ENCODE measurements at regions not wholly inside any gene's neighbourhood (a gene's known extent, or its start where the extent isn't known, plus 50 kb on each side); places are given as distances from the start of the nearest gene placed in this dataset.

- Histone ChIP-seq H3K36me3 (ENCODE audit: control insufficient read depth, insufficient read depth, low read length) (no peaks in the 10 kb centered on the region), H3K4me3 (ENCODE audit: low read length) (no peak overlapping the region), H3K4me1 (ENCODE audit: control insufficient read depth, insufficient read depth, low read length) (peaks cover 30% of the 10 kb centered on the region), H3K27me3 (ENCODE audit: control insufficient read depth, insufficient read depth, low read length) (no peaks in the 10 kb centered on the region), H3K27ac (ENCODE audit: low read length) (no peak overlapping the region), H3K9me3 (ENCODE audit: control insufficient read depth, insufficient read depth, low read length) (no peaks in the 10 kb centered on the region)
- whole genome bisulfite sequencing (ENCODE audit: insufficient coverage): 94% methylated on average over 2 of the region's 4 CpGs
- no peak for TF ChIP-seq CTCF (IDR thresholded peaks at IDR 0.05)
- intact Hi-C loops (cut with micrococcal nuclease): no loop called here
- H3K9me3 Mint-ChIP-seq: no peaks in the 10 kb centered on the region
- H3K4me1 Mint-ChIP-seq: peaks cover 19 to 42% of the 10 kb centered on the region in 2 donors
- no peak overlapping the region for H3K27ac Mint-ChIP-seq
- no peak overlapping the region for H3K4me3 Mint-ChIP-seq
- DNase-seq (no peak), ATAC-seq (no peak)
- H3K27me3 Mint-ChIP-seq (ENCODE audit: low read depth in 2 of 2): peaks cover 0 to 2% of the 10 kb centered on the region in 2 donors
- peaks cover 16% of the 10 kb centered on the region for H3K36me3 Mint-ChIP-seq
These were observed 87.1 kb upstream of the IKZF1 start for GRCh38 chr7:50217401-50217800.

DNA sequence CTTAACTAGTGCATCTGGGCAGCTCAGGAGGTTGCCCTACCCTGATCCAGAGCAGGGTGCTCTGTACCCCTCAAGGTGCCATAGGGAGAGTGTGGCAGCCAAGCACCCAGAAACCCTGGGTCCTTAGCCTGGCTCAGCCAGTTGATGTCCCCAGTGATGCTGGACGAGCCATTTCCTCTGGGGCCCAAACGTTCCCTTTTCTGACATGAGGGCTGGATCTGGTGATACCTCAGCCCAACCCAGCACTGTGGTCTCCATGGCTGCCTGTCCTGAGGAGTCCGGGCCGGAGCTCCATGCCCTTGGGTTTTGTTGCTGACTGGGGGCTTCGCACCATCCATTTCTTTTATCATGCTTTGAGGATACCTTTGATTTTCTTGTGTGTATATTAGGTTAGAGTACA, 87.9 kb upstream of the IKZF1 start:
- 92% methylated on average over 5 of the region's 5 CpGs for WGBS (ENCODE audit: insufficient coverage)
- peaks cover 0 to 4% of the 10 kb centered on the region in 2 donors for H3K27me3 Mint-ChIP-seq (ENCODE audit: low read depth in 2 of 2)
- ATAC-seq (no peak), DNase-seq (no peak)
- H3K27ac Mint-ChIP-seq: no peak overlapping the region
- H3K27me3 ChIP-seq (ENCODE audit: control insufficient read depth, insufficient read depth, low read length): no peaks in the 10 kb centered on the region
- H3K4me3 ChIP-seq (ENCODE audit: low read length): no peak overlapping the region
- no peaks in the 10 kb centered on the region for H3K9me3 ChIP-seq (ENCODE audit: control insufficient read depth, insufficient read depth, low read length)
- TF ChIP-seq CTCF (IDR thresholded peaks at IDR 0.05): no peak
- peaks cover 24 to 47% of the 10 kb centered on the region in 2 donors for H3K4me1 Mint-ChIP-seq
- H3K36me3 ChIP-seq (ENCODE audit: control insufficient read depth, insufficient read depth, low read length): no peaks in the 10 kb centered on the region
- intact Hi-C loops (cut with micrococcal nuclease): no loop called here
- peaks cover 9% of the 10 kb centered on the region for H3K36me3 Mint-ChIP-seq
- peaks cover 37% of the 10 kb centered on the region for H3K4me1 ChIP-seq (ENCODE audit: control insufficient read depth, insufficient read depth, low read length)
- H3K9me3 Mint-ChIP-seq: no peaks in the 10 kb centered on the region
- H3K4me3 Mint-ChIP-seq: no peak overlapping the region
- H3K27ac ChIP-seq (ENCODE audit: low read length): no peak overlapping the region

DNA sequence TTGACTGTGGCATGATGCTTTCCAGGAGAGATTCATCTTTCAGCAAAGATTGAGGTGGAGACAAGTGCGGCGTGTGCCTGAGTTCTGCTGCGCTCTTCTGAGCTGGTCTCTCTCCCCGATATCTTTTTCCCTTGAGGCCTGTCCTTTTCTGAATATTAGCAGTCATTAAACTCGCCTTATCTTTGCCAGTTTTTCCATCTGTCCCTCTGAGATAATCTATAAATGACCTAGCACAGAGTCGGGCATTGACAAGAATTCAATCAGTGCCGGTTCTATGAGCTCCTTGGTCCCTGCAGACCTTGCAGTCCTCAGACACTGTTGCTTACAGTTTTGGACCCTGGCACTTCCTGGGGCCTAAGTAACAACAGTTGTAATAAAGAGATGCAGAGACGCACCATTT, 89.7 kb upstream of the IKZF1 start:
- Mint-ChIP-seq H3K4me1 (peaks cover 43 to 55% of the 10 kb centered on the region in 2 donors), H3K27ac (peak overlapping the region in 1 of 2 donors; percentile 27), H3K9me3 (no peaks in the 10 kb centered on the region), H3K27me3 (ENCODE audit: low read depth in 2 of 2) (peaks cover 0 to 4% of the 10 kb centered on the region in 2 donors), H3K36me3 (no peaks in the 10 kb centered on the region), H3K4me3 (no peak overlapping the region)
- Histone ChIP-seq H3K9me3 (ENCODE audit: control insufficient read depth, insufficient read depth, low read length) (no peaks in the 10 kb centered on the region), H3K27ac (ENCODE audit: low read length) (no peak overlapping the region), H3K27me3 (ENCODE audit: control insufficient read depth, insufficient read depth, low read length) (no peaks in the 10 kb centered on the region), H3K4me3 (ENCODE audit: low read length) (no peak overlapping the region), H3K4me1 (ENCODE audit: control insufficient read depth, insufficient read depth, low read length) (peaks cover 52% of the 10 kb centered on the region), H3K36me3 (ENCODE audit: control insufficient read depth, insufficient read depth, low read length) (no peaks in the 10 kb centered on the region)
- intact Hi-C loops (cut with micrococcal nuclease): no loop called here
- WGBS (ENCODE audit: insufficient coverage): 93% methylated on average over 8 of the region's 8 CpGs
- DNase-seq (no peak), ATAC-seq (no peak)
- TF ChIP-seq CTCF (IDR thresholded peaks at IDR 0.05): no peak

DNA sequence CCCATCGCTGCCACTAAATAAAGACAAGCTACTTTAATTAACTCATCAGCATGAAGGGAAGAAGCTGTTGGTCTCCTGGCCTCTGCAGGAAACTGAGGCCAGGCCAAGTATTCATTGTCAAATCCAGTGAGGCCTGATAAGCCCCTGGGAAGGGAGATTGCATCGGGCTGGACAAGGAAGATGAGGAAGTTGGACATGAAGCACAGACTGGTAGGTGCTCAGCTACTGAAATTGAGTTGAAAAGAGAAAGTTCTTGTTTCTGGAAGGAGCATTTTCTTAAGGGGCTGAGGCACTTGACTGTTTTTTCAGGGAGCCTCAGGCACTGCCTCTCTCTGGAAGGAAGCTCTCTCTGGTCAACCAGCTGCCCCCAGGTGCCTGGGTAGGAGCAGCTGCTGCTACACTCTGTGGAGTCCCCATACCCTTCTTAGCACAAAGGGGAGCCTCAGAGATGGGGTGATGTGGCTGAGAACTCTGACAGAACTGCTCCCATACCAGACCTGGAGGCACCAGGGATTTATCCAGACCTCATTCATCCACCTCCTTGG, 90.3 kb upstream of the IKZF1 start:
- Histone ChIP-seq H3K27ac (ENCODE audit: low read length) (no peak overlapping the region), H3K27me3 (ENCODE audit: control insufficient read depth, insufficient read depth, low read length) (no peaks in the 10 kb centered on the region), H3K9me3 (ENCODE audit: control insufficient read depth, insufficient read depth, low read length) (no peaks in the 10 kb centered on the region), H3K4me1 (ENCODE audit: control insufficient read depth, insufficient read depth, low read length) (peaks cover 53% of the 10 kb centered on the region), H3K36me3 (ENCODE audit: control insufficient read depth, insufficient read depth, low read length) (no peaks in the 10 kb centered on the region), H3K4me3 (ENCODE audit: low read length) (no peak overlapping the region)
- H3K27me3 Mint-ChIP-seq (ENCODE audit: low read depth in 2 of 2): peaks cover 0 to 4% of the 10 kb centered on the region in 2 donors
- TF ChIP-seq CTCF (IDR thresholded peaks at IDR 0.05): no peak
- no peak overlapping the region for H3K4me3 Mint-ChIP-seq
- 61% methylated on average over 2 of the region's 2 CpGs for WGBS (ENCODE audit: insufficient coverage)
- H3K36me3 Mint-ChIP-seq: no peaks in the 10 kb centered on the region
- intact Hi-C loops (cut with micrococcal nuclease): no loop called here
- H3K9me3 Mint-ChIP-seq: no peaks in the 10 kb centered on the region
- peaks cover 43 to 57% of the 10 kb centered on the region in 2 donors for H3K4me1 Mint-ChIP-seq
- peak overlapping the region in 1 of 2 donors; percentile 65 for H3K27ac Mint-ChIP-seq
- DNase-seq (no peak), ATAC-seq (no peak)

All from natural killer cell (primary cell).